ENCODE measurements at regions not wholly inside any gene's neighbourhood (a gene's known extent, or its start where the extent isn't known, plus 50 kb on each side); places are given as distances from the start of the nearest gene placed in this dataset.

- Mint-ChIP-seq H3K9me3 (no peaks in the 10 kb centered on the region), H3K27ac (no peak overlapping the region), H3K4me1 (no peaks in the 10 kb centered on the region), H3K4me3 (no peak overlapping the region), H3K36me3 (ENCODE audit: low read depth) (no peaks in the 10 kb centered on the region), H3K27me3 (no peaks in the 10 kb centered on the region)
- intact Hi-C loops (cut with micrococcal nuclease), result no loop called here
- DNase-seq, result no peak
Measured at GRCh38 chr17:13442361-13442760, 159.4 kb downstream of the HS3ST3A1 start.

DNA sequence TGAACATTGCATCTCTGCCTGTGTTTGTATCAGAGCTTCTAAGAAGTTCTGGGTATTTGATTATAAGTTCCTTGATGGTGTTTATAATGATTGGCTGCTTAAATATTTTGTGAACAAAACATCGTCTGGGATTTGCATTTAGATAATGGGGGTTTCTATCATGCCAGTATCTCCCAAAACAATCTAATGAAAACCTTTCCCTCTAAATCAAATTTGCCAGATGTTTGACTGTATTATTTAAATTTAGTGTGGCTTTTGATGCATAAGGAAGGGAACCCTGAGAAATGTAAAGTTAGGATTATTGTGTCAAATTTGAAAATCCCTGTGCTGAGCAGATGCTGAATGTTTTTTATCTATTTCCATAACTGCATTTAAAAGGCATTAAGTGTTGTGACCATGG is 159.9 kb downstream of the HS3ST3A1 start:
- Mint-ChIP-seq H3K27ac (no peak overlapping the region), H3K27me3 (no peaks in the 10 kb centered on the region), H3K36me3 (ENCODE audit: low read depth) (no peaks in the 10 kb centered on the region), H3K4me1 (no peaks in the 10 kb centered on the region), H3K9me3 (no peaks in the 10 kb centered on the region), H3K4me3 (no peak overlapping the region)
- DNase-seq, result no peak
- intact Hi-C loops (cut with micrococcal nuclease), result no loop called here

GRCh38 chr17:13437966-13438779 is 163.6 kb downstream of the HS3ST3A1 start:
- no peak overlapping the region for H3K4me3 Mint-ChIP-seq
- intact Hi-C loops (cut with micrococcal nuclease), result no loop called here

DNA sequence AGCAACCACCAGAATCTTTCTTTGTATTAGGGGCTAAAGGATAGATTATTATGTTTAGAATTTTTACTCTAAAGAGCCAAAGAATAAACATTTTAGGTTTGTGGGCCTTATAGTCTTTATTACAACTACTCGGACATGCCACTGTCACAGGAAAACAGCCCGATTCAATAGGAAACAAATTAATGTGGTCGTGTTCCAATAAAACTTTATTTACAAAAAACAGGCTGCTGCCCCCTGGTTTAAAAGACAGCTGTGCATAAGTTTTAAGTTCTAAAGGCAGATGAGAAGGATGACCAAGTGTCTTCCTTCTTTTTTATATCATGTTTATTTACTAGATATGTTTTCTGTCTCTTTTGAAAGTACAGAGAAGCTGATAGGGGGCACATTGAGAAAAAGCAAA is 166.5 kb downstream of the HS3ST3A1 start:
- intact Hi-C loops (cut with micrococcal nuclease), result no loop called here

More at GRCh38 chr17:13437966-13438779, 163.6 kb downstream of the HS3ST3A1 start:
- Mint-ChIP-seq H3K27ac (no peak overlapping the region), H3K36me3 (ENCODE audit: low read depth) (no peaks in the 10 kb centered on the region), H3K9me3 (no peaks in the 10 kb centered on the region), H3K4me1 (no peaks in the 10 kb centered on the region), H3K27me3 (no peaks in the 10 kb centered on the region)
- no peak for DNase-seq

DNA sequence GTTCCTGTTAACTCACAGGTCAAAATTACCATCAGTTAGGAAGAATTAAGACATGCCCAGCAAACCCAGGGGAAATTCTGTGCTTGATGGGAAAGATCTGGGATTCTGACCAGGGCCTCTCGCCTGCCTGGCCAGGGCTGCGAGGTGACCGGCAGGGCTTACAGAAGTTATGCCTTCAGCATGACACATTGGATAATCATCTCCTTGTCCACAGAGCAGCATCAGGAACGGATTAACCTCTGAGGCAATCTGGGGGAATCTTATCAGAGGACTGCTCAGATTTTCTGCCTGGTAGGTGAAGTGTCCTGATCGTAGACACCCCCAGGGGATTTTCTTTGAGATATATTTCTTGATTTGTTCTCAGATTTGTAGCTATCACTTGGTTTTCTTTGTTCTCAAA is 172.5 kb downstream of the HS3ST3A1 start:
- no peaks in the 10 kb centered on the region for H3K9me3 Mint-ChIP-seq
- H3K4me1 Mint-ChIP-seq, result no peaks in the 10 kb centered on the region
- H3K27me3 Mint-ChIP-seq, result no peaks in the 10 kb centered on the region
- intact Hi-C loops (cut with micrococcal nuclease), result no loop called here
- no peak overlapping the region for H3K4me3 Mint-ChIP-seq
- no peak for DNase-seq
- no peak overlapping the region for H3K27ac Mint-ChIP-seq
- no peaks in the 10 kb centered on the region for H3K36me3 Mint-ChIP-seq (ENCODE audit: low read depth)

More for the DNA sequence above, 166.5 kb downstream of the HS3ST3A1 start:
- Mint-ChIP-seq H3K27me3 (no peaks in the 10 kb centered on the region), H3K36me3 (ENCODE audit: low read depth) (no peaks in the 10 kb centered on the region), H3K4me3 (no peak overlapping the region), H3K27ac (no peak overlapping the region), H3K9me3 (no peaks in the 10 kb centered on the region), H3K4me1 (no peaks in the 10 kb centered on the region)
- DNase-seq, result no peak

- H3K36me3 Mint-ChIP-seq (ENCODE audit: low read depth), result no peaks in the 10 kb centered on the region
- DNase-seq, result no peak
- H3K4me1 Mint-ChIP-seq, result no peaks in the 10 kb centered on the region
- no peak overlapping the region for H3K27ac Mint-ChIP-seq
- no peaks in the 10 kb centered on the region for H3K9me3 Mint-ChIP-seq
- no peak overlapping the region for H3K4me3 Mint-ChIP-seq
- intact Hi-C loops (cut with micrococcal nuclease), result no loop called here
- no peaks in the 10 kb centered on the region for H3K27me3 Mint-ChIP-seq
Measured at GRCh38 chr17:13428611-13429042, 173.1 kb downstream of the HS3ST3A1 start.

GRCh38 chr17:13426991-13427390 is 174.7 kb downstream of the HS3ST3A1 start:
- no peak for DNase-seq
- Mint-ChIP-seq H3K36me3 (ENCODE audit: low read depth) (no peaks in the 10 kb centered on the region), H3K9me3 (no peaks in the 10 kb centered on the region), H3K4me1 (no peaks in the 10 kb centered on the region), H3K27ac (no peak overlapping the region), H3K4me3 (no peak overlapping the region), H3K27me3 (no peaks in the 10 kb centered on the region)
- intact Hi-C loops (cut with micrococcal nuclease), result no loop called here

DNA sequence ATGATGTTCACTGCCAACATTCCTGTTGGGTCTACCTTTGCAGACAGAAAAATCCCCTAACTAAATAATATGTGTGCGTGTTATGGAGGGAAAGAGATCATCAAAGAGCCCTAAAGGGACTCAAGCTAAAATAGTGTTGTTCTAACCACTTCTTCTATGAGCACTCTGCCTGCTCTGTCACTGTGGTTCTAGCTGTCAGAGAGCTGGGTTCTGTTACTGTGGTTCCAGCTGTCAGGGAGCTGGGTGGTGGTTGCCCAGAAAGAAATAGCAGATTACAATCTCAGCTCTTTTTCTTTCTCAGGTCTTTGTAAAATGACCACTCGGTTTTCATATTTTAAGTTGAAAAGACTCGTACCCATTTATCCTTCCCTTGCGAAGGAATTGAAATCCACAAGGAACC is 176.3 kb downstream of the HS3ST3A1 start:
- Mint-ChIP-seq H3K36me3 (ENCODE audit: low read depth) (no peaks in the 10 kb centered on the region), H3K27ac (no peak overlapping the region), H3K4me1 (no peaks in the 10 kb centered on the region), H3K27me3 (no peaks in the 10 kb centered on the region), H3K4me3 (no peak overlapping the region), H3K9me3 (peaks cover 5% of the 10 kb centered on the region)
- intact Hi-C loops (cut with micrococcal nuclease), result no loop called here
- no peak for DNase-seq

GRCh38 chr17:13421581-13422130 is 180.1 kb downstream of the HS3ST3A1 start:
- H3K4me3 Mint-ChIP-seq, result no peak overlapping the region
- H3K27ac Mint-ChIP-seq, result no peak overlapping the region
- H3K9me3 Mint-ChIP-seq, result peaks cover 5% of the 10 kb centered on the region
- no peaks in the 10 kb centered on the region for H3K4me1 Mint-ChIP-seq
- H3K27me3 Mint-ChIP-seq, result no peaks in the 10 kb centered on the region
- intact Hi-C loops (cut with micrococcal nuclease), result no loop called here
- no peak for DNase-seq
- H3K36me3 Mint-ChIP-seq (ENCODE audit: low read depth), result no peaks in the 10 kb centered on the region

DNA sequence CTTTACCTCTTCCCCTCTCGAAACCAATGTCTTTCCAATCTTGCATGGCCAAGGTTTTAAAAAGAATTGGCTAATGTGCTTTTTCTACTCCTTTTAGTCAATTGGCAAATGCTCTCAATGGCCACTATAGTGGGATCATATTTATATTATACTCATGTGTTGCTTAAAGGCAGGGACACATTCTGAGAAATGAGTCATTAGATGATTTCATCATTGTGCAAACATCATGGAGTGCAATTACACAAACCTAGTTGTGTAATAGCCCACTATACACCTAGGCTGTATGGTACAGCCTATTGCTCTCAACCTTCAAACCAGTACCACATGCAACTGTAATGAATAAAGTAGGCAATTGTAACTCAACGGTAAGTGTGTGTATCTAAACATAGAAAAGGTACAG is 180.9 kb downstream of the HS3ST3A1 start:
- DNase-seq, result no peak

DNA sequence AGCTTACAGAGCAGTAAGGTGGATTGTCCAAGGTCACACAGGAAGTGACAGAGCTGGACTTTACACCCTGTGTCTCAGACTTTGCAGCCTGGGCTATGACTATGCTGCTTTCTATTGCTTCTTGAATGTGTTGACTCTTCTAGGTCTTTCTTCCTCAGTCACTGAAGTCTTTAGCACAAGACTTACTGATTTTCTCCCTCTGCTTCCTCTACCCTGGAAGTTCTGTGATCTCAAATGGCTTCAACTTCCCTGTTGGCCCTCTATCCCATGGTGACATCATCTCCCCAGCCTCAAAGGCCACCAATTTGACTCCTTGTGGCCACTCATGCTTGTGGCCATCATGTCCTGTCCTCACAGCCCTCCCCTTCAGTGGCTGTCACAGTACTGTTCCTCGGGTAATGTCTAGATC is 181.3 kb downstream of the HS3ST3A1 start:
- Mint-ChIP-seq H3K27ac (no peak overlapping the region), H3K27me3 (no peaks in the 10 kb centered on the region), H3K36me3 (ENCODE audit: low read depth) (no peaks in the 10 kb centered on the region), H3K4me1 (no peaks in the 10 kb centered on the region), H3K4me3 (no peak overlapping the region), H3K9me3 (peaks cover 5% of the 10 kb centered on the region)
- intact Hi-C loops (cut with micrococcal nuclease), result no loop called here
- DNase-seq, result no peak

More for the DNA sequence above, 180.9 kb downstream of the HS3ST3A1 start:
- Mint-ChIP-seq H3K4me3 (no peak overlapping the region), H3K27me3 (no peaks in the 10 kb centered on the region), H3K27ac (no peak overlapping the region), H3K36me3 (ENCODE audit: low read depth) (no peaks in the 10 kb centered on the region), H3K9me3 (peaks cover 5% of the 10 kb centered on the region), H3K4me1 (no peaks in the 10 kb centered on the region)
- intact Hi-C loops (cut with micrococcal nuclease), result no loop called here

GRCh38 chr17:13419676-13420075 is 182.1 kb downstream of the HS3ST3A1 start:
- H3K9me3 Mint-ChIP-seq, result peaks cover 5% of the 10 kb centered on the region
- DNase-seq, result no peak
- no peaks in the 10 kb centered on the region for H3K4me1 Mint-ChIP-seq
- H3K27ac Mint-ChIP-seq, result no peak overlapping the region
- no peaks in the 10 kb centered on the region for H3K36me3 Mint-ChIP-seq (ENCODE audit: low read depth)
- no peak overlapping the region for H3K4me3 Mint-ChIP-seq
- intact Hi-C loops (cut with micrococcal nuclease), result no loop called here
- H3K27me3 Mint-ChIP-seq, result no peaks in the 10 kb centered on the region

- Mint-ChIP-seq H3K4me3 (no peak overlapping the region), H3K4me1 (no peaks in the 10 kb centered on the region), H3K9me3 (peaks cover 5% of the 10 kb centered on the region), H3K36me3 (ENCODE audit: low read depth) (no peaks in the 10 kb centered on the region), H3K27me3 (no peaks in the 10 kb centered on the region), H3K27ac (no peak overlapping the region)
- intact Hi-C loops (cut with micrococcal nuclease), result no loop called here
- no peak for DNase-seq
Measured at GRCh38 chr17:13418891-13419290, 182.8 kb downstream of the HS3ST3A1 start.

DNA sequence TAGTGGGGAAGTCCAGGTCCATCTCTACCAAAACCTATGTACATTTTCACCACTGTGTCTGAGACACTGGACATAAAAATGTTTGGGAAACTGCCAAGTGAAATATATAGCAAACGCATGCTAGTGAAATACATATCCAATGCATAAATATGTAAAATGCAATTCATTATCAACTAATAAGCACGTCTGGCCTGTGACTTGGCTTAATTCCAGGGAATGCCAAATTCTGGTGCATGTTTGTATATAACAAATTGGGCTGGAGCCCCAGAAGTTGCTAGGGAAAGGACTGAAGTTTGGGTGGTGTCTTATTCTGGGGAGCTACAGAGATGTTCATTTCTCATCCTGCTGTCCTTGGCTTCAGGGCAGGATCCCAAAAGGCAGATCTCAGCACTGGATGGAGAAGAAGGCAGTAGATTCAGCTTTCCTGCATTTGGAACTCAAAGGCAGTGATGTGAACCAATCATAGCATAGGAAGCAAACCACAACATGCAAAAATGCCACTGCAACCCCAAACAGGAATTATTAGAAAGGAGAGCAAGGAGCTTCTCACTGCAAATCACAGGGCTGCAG is 184.3 kb downstream of the HS3ST3A1 start:
- H3K36me3 Mint-ChIP-seq (ENCODE audit: low read depth), result no peaks in the 10 kb centered on the region
- H3K9me3 Mint-ChIP-seq, result peaks cover 5% of the 10 kb centered on the region
- no peak for DNase-seq
- no peaks in the 10 kb centered on the region for H3K27me3 Mint-ChIP-seq
- no peaks in the 10 kb centered on the region for H3K4me1 Mint-ChIP-seq
- intact Hi-C loops (cut with micrococcal nuclease), result no loop called here
- no peak overlapping the region for H3K4me3 Mint-ChIP-seq
- no peak overlapping the region for H3K27ac Mint-ChIP-seq

Data from activated CD4-positive, alpha-beta T cell treated with anti-CD3 and anti-CD28 coated beads, Interleukin-2, amount 10 ng/mL, durations not matched to agents 24 days and 14 days (primary cell).